ENCODE measurements at regions not wholly inside any gene's neighbourhood (a gene's known extent, or its start where the extent isn't known, plus 50 kb on each side); places are given as distances from the start of the nearest gene placed in this dataset.

GRCh38 chr10:4443419-4443818, 382.6 kb upstream of the AKR1E2 start:
- Histone ChIP-seq H3K4me1 (no peaks in the 10 kb centered on the region), H3K9me3 (peaks cover 0 to 37% (median 25%) of the 10 kb centered on the region in 8 donors), H3K27me3 (replicated peaks in 1 of 7) (no peaks in the 10 kb centered on the region), H3K27ac (no peak overlapping the region), H3K4me3 (no peak overlapping the region), H3K36me3 (no peaks in the 10 kb centered on the region)
- DNase-seq = no peak
- TF ChIP-seq POLR2AphosphoS5 (IDR thresholded peaks at IDR 0.05) (no peak), POLR2A (IDR thresholded peaks at IDR 0.05) (no peak)
- TF ChIP-seq, protein P1, sequence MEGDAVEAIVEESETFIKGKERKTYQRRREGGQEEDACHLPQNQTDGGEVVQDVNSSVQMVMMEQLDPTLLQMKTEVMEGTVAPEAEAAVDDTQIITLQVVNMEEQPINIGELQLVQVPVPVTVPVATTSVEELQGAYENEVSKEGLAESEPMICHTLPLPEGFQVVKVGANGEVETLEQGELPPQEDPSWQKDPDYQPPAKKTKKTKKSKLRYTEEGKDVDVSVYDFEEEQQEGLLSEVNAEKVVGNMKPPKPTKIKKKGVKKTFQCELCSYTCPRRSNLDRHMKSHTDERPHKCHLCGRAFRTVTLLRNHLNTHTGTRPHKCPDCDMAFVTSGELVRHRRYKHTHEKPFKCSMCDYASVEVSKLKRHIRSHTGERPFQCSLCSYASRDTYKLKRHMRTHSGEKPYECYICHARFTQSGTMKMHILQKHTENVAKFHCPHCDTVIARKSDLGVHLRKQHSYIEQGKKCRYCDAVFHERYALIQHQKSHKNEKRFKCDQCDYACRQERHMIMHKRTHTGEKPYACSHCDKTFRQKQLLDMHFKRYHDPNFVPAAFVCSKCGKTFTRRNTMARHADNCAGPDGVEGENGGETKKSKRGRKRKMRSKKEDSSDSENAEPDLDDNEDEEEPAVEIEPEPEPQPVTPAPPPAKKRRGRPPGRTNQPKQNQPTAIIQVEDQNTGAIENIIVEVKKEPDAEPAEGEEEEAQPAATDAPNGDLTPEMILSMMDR (IDR thresholded peaks at IDR 0.05 in 8 of 11, conservative IDR thresholded peaks at IDR 0.05 in 3 of 11) = no peak
- 76 to 96% (median 89%) methylated on average over 1 of the region's 1 CpG for WGBS, 5 donors
- intact Hi-C loops (cut with DNase I; ENCODE audit: low total_unique reads) = no loop called here

DNA sequence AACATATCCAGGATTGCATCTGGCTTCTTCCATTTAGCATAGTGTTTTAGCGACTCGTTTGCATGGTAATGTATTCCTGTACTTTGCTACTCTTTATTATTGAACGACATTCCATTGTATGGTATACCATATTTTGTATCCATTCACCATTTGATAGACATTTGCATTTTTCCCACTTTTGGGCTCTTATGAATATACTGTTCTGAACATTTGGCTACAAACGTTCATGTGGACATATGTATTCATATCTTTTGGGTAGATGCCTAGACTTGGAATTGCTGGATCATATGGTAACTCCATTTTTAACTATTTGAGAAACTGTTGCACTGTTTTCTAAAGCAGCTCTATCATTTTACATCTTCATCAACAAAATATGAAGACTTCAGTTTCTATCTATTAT, 383.7 kb upstream of the AKR1E2 start:
- no peak overlapping the region for H3K27ac ChIP-seq
- no peak overlapping the region for H3K4me3 ChIP-seq
- WGBS, 5 donors = 88 to 97% (median 91%) methylated on average over 4 of the region's 4 CpGs
- H3K36me3 ChIP-seq = no peaks in the 10 kb centered on the region
- no peak for DNase-seq
- H3K4me1 ChIP-seq = no peaks in the 10 kb centered on the region
- peaks cover 0 to 37% (median 25%) of the 10 kb centered on the region in 8 donors for H3K9me3 ChIP-seq
- intact Hi-C loops (cut with DNase I; ENCODE audit: low total_unique reads) = no loop called here
- no peaks in the 10 kb centered on the region for H3K27me3 ChIP-seq (replicated peaks in 1 of 7)
- TF ChIP-seq POLR2A (IDR thresholded peaks at IDR 0.05) = no peak
- TF ChIP-seq POLR2AphosphoS5 (IDR thresholded peaks at IDR 0.05) = no peak
- TF ChIP-seq, protein P1 (IDR thresholded peaks at IDR 0.05 in 8 of 11, conservative IDR thresholded peaks at IDR 0.05 in 3 of 11) = no peak

DNA sequence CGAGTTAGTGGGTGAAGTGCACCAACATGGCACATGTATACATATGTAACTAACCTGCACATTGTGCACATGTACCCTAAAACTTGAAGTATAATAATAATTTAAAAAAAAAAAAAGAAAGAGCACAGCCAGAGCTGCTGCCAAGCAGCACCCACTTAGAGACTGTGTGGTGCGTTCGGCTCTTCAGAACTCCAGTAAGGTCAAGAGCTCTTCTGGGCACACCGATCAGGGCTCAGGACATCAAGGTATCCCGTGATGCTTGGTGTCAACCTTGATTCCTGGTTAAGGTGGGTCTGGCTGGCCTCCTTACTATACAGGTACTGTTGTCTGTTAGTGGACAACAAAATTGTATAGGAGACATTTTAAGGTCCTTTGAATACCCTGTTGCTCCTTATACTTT, 385.7 kb upstream of the AKR1E2 start:
- Histone ChIP-seq H3K4me1 (no peaks in the 10 kb centered on the region), H3K27ac (no peak overlapping the region), H3K27me3 (replicated peaks in 1 of 7) (no peaks in the 10 kb centered on the region), H3K36me3 (no peaks in the 10 kb centered on the region), H3K4me3 (no peak overlapping the region), H3K9me3 (peaks cover 0 to 37% (median 25%) of the 10 kb centered on the region in 8 donors)
- TF ChIP-seq POLR2AphosphoS5 (IDR thresholded peaks at IDR 0.05) = no peak
- TF ChIP-seq POLR2A (IDR thresholded peaks at IDR 0.05) = no peak
- TF ChIP-seq, protein P1 (IDR thresholded peaks at IDR 0.05 in 8 of 11, conservative IDR thresholded peaks at IDR 0.05 in 3 of 11) = no peak
- 87 to 98% (median 95%) methylated on average over 5 of the region's 5 CpGs for WGBS, 5 donors
- DNase-seq = no peak
- intact Hi-C loops (cut with DNase I; ENCODE audit: low total_unique reads) = no loop called here

DNA sequence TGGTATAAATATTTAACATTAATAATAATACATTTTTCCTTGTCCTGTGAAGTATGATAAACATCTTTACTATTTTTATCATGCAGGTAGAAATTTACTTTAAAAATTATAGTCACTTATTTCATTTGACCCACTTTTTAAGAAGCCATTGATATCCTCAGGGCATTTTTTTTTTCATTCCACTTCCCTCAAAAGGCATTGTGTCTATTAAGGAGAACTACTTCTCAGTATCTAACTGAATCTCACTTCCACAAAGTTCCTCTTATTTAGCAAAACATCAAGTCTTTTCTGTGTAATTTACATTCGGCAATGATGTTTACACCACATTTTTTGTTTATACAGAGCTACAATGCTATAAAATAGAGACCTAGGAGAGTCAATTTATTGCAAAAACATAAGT, 388.2 kb upstream of the AKR1E2 start:
- Histone ChIP-seq H3K27ac (no peak overlapping the region), H3K27me3 (replicated peaks in 1 of 7) (no peaks in the 10 kb centered on the region), H3K36me3 (no peaks in the 10 kb centered on the region), H3K9me3 (peaks cover 0 to 12% (median 9%) of the 10 kb centered on the region in 8 donors), H3K4me1 (no peaks in the 10 kb centered on the region), H3K4me3 (no peak overlapping the region)
- 47 to 73% (median 51%) methylated on average over 1 of the region's 1 CpG for WGBS, 5 donors
- intact Hi-C loops (cut with DNase I; ENCODE audit: low total_unique reads) = no loop called here
- no peak for DNase-seq
- TF ChIP-seq POLR2AphosphoS5 (IDR thresholded peaks at IDR 0.05) = no peak
- TF ChIP-seq POLR2A (IDR thresholded peaks at IDR 0.05) = no peak
- TF ChIP-seq, protein P1 (IDR thresholded peaks at IDR 0.05 in 8 of 11, conservative IDR thresholded peaks at IDR 0.05 in 3 of 11) = no peak
